HG03469 (cell line): ENCODE measurements at regions not wholly inside any gene's neighbourhood (a gene's known extent, or its start where the extent isn't known, plus 50 kb on each side); places are given as distances from the start of the nearest gene placed in this dataset.
"Not testable (repeated sequence)": the region's sequence is repeated elsewhere in the genome, so short reads cannot be mapped to it uniquely, and the experiment has no call there.

Experiments used
- ATAC-seq: cut with Tn5 transposase; IDR thresholded peaks from one replicate; pipeline ENCODE4 v1.9.1; 2021; ENCODE audit warnings: mild to moderate bottlenecking, moderate library complexity, moderate number of reproducible peaks; ENCODE audit not compliant: unreplicated experiment

DNA sequence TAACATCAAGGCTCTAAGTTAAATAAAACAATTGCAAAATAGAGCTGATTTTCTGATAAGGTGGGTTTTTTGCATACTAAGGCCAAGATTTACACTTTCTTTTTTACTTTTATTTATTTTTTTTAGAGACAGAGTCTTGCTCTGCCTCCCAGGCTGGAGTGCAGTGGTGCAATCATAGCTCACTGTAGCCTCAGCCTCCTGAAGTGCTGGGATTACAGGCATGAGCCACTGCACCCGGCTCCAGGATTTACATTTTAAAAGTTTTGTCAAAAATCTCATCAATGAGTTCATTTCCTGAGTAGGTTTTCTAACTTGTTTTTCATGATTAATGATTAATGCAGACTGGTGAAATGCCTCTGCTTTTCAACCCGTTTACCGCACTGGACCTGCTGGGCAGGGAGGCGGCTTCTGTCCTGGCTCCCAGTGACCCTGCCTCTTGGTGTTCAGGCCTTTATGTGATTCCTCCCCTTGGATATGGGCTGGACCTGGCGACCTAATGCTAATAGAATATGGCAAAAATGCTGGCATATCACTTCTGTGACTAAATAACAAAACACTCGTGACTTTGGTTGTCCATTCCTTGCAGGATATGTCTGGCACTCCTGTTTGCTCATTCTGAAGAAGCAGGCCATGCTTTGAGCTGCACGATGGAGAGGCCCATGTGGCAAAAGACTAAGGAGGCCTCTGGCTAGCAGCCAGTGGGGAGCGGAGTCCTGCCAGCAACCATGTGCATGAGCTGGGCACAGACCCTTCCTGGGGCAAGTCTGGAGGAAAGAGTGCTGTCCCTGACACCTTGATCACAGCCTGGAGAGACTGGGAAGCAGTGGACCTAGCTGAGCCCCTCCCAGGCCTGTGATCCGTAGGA, 72.2 kb upstream of the PTCH1 start:
- no peak for ATAC-seq

DNA sequence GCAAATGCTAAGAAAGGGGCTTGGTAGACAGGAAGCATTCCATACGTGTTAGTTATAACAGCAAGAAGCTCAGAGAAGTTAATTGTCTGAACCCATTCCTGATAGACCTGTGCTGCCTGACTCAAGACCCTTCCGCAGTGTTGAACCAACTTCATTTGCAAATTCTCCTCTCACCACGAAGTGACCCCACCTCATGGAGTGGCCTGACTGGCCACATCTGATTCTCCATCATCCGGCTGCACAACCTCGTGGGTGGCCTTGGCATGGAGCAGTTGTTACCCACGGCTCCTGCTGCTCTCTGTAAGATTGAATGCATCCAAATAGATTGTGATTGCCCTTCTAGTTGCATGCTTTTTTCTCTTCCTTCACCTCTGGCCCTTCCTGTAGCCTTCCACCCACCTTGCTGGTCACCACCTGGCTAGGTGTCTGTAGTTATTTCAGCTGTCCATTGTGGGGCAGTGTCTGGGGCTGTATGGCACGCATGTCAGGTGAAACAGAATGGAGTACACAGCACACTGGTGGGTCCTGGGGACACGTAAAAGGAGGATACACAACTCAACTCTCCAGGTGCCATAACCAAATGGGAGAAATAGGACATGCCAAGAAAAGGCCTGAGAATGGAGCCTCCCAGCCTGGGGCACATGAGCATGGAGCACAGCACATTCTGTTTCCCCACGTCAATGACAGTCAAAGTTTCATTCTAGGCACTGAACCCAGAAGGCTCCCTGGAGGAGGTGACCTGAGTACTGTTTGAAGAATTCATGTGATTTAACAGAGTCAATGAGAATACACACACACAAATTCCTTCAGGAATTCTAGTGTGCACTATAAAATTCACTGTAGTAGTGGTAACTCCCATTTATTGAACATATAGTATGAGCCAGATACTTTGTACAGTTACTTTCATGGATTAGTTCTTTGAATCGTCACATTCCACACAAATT, 70.5 kb upstream of the PTCH1 start:
- ATAC-seq: no peak

DNA sequence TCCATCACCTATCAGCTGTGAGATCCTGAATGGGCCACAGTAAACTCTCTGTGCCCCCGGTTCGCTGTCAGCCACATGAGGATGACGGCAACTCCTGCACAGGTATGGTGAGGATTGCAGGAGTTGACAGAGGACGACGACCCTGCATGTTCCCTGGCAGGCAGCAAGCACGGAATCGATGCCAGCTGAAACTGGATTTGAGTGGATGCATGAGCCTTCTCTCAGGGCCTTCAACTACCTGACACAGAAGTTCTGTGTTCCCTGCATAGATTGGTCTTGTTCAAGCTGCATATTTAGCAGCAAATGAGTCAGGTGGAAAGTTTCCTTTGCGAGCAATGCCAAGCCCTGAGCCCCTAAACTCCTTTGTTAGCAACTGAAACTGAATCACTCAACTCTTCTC, 69.6 kb upstream of the PTCH1 start:
- ATAC-seq: no peak

DNA sequence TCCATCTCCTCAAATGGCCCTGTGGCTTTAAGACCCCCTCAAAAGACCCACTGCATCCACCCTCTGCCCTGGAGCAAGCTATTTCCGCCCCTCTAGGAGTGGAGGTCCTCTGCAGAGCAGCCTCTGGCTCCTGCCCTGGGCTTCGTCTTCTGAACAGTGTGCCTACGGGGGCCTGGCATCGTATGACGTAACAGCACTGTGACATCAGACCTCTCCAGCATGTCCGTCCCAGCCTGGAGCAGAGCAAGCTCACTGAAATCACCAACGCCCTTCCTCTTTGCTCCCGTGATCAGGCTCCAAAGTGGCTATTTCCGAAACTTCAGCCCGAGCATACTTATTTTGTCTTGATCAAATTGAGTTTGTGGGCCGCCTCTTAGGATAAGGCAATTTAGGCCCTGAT, 69.1 kb upstream of the PTCH1 start:
- no peak for ATAC-seq

DNA sequence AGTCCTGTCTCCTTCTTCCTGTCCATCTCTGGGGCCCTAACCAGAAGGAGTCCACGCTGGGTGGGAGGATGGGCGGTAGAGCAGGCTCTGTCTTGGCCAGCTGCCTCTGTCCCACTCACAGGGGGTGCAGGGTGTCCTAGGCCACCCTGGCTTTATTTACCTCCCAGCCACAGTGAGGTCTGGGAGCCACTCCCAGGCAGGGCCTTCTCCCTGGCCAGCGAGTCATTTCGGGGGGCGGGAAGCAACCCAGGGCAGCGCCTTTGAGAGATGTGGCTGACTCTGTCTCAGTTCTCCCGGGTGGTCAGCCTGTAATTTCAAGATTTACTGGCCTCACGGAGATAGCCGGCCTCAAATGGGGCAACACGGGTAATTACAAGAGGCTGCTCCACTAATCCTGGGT, 67.4 kb upstream of the PTCH1 start:
- no peak for ATAC-seq

DNA sequence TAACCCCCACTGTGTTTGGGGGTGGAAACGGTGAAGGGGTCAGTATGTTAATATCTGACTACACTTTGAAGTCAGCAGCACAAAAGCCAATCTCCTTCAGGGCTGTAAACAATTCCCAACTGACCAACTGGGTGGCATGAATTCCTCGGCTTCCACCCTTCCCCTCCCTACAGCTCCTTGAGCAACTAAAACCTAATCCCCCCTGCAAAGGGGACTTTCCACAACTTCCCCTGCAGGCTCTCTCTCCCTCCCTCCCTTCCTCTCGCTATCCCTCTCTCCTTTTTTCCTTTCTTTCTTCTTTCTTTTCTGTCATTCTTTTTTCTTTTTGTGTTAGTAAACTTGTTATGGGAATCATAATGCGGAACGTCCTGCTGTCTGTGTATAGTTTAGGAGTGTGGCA, 65.1 kb upstream of the PTCH1 start:
- no peak for ATAC-seq

DNA sequence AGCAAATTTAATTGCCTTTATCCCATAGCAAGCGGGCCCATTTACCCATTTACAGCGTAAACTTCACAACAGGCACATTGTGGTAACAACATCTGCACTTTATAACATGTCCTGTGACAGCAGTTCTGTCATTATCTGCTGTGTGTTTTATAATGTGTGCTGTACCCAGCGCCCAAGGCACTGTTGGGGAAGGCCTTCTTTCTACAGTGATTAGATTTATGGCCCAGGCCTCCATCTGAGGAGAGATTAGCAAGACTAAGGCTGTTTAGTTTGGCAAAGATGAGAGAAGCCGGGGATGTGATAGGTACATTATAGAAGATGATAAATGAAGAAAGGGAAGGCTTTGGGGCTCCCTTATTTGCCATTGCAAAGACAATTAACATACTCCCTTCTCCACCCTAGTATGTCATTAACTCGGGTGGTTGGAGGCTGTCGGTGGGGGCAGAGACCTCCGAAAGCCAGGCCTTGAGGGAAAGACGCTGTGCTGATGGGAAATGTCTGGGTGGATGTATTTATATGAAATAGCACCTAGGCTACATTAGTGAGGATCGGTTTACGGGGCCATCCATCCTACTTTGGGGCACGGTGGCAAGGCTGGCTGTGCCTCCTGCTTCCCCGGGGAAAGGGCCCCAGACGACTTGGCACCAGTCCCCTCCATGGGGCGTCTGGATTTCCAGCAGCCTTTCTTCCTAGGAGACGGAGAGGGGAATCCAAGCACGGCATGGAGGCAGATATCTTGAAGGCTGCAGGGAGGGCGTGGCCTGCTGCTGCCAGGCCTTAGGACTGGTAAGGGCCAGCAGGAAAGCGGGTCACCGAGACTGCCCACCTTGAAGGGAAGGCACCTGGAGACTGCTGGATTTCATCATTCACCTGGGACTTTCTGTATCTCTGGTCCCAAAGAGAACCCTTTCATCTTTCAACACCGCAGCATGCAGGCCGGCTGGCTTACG, 64.3 kb upstream of the PTCH1 start:
- ATAC-seq: no peak

DNA sequence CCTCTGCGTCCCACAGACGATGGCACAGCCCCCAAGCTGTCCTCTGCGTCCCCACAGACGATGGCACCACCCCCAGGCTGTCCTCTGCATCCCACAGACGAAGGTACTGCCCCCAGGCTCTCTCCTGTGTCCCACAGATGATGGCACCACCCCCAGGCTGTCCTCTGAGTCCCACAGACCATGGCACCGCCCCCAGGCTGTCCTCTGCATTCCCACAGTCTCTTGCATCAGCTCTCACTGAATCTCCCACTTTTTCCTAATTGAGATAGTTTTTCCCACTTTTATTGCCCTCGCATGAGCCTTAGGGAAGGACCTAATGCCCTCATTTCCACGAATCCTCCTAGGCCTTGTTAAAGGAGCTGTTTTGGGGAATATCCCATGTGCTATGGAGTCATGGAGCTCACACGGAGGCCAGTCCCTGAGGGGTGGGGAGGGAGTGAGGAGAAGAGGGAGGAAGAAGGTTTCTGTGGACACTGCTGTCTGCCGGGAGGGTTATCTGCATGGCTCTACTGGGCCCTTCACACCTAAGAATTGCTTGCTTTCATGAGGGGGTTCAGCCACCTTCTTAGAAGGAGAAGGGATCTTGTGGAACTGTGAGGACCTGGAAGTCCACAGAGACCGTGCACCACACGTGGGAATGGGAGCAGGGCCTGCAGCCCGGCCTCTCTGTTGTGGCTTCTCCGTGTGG, 58.2 kb upstream of the PTCH1 start:
- ATAC-seq: no peak

DNA sequence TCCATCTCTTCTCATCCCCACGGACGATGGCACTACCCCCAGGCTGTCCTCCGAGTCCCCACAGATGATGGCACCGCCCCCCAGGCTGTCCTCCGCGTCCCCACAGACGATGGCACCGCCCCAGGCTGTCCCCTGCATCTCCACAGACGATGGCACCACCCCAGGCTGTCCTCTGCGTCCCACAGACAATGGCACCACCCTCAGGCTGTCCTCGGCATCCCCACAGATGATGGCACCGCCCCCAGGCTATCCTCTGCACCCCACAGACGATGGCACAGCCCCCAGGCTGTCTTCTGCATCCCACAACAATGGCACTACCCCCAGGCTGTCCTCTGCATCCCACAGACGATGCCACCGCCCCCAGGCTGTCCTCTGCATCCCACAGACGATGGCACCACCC, 57.4 kb upstream of the PTCH1 start:
- ATAC-seq: no peak

DNA sequence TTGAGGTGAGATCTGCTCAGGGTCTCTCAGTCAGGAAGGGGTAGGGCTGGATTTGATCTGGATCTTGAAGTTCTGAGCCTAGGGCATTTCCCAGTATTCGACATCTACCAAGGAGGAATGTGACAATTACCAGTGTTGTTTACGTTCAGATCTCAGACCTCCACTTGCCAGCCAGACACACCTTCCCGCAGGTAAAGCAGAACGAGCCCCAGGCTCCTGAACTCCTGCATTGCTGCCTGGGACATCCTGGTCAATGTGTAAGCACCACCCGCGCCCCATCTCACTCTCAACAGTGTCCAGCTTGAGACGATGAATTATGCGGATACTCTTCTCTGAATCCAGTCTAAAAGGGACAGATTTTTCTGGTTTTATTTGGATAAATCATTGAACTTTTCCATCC, 56.7 kb upstream of the PTCH1 start:
- no peak for ATAC-seq

DNA sequence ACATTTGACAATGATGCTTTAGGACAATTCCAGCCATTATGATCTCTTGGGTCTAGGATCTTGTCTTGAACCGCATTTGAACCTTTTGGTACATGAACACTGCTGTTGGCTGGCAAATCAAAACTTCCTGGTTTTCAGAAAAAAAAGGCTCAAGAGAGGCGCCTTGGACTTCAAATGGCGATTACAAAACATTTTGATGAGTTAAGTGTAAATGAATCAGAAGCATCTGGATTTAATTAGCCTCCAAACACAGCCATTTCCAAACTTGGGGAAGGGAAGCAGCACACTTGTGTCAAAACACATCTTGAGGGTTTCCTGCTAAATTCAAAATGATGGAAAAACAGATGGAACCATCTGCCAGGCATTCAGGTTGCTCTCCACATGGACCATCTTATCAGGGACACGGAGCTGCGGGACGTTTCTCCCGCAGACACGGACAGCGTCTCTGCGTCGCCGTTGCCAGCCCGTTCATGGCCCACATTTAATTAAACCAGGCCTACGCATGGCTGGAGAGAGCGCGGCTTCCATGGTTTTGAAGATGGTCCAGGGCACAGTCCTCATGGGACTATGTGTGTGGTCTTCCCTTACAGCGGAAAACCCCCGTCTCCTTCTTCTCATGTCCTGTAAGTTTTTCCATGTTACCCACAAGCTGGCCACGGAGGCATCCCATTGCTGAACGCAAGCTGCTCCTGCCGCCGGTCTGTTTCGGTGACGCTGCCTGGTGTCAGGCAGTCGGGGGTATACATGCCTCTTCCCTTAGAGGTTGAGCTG, 55.8 kb upstream of the PTCH1 start:
- no peak for ATAC-seq

DNA sequence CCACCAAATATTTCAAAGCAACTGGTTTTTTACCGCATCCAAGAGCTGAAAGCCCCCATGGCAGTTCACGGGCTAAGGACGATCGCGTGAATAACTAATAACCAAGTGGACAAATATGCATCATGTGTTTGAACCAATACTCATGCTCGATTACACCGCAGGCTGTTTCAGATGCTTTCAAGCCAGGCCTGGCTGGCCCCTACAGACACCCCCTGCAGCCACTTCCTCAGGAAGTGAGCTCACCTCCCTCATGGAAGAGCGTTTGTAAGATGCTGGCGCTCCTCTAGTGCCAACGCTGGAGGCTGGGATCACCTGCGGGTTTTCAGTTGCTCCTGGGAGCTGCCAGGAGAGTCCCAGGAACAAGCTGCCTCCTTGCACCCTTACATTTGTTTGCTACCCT, 53.9 kb upstream of the PTCH1 start:
- no peak for ATAC-seq

DNA sequence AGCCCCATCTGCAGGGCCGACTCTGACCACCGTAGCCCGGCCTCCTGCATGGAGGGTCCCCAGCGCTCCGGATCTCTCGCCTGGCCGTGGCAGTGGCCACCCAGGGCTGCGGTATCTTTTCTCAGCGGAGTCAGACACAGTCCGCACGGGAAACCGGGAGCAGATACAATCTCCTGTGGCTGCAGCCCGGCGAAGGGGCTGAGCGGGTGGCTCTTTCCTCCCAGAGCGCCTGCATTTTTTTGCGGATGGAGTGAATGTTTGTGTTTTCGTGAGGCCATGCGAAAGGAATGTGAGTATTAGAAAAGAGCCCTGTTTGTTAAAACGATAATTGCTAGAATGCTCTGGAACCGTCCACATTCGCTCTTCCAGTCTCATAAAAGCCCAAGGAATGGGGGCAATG, 53.4 kb upstream of the PTCH1 start:
- ATAC-seq: no peak

DNA sequence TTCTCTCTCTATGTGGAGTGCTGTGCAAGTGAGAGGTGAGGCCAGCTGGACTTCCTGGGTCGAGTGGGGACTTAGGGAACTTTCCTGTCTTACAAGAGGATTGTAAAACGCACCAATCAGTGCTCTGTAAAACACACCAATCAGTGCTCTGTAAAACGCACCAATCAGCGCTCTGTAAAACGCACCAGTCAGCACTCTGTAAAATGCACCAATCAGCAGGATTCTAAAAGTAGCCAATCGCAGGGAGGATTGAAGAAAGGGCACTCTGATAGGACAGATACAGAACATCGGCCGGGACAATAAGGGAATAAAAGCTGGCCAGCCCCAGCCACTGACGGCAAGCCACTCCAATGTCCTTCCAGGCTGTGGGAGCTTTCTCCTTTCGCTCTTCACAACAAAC, 52.0 kb upstream of the PTCH1 start:
- ATAC-seq: not testable (repeated sequence)
